ENCODE measurements at regions not wholly inside any gene's neighbourhood (a gene's known extent, or its start where the extent isn't known, plus 50 kb on each side); places are given as distances from the start of the nearest gene placed in this dataset.

DNA sequence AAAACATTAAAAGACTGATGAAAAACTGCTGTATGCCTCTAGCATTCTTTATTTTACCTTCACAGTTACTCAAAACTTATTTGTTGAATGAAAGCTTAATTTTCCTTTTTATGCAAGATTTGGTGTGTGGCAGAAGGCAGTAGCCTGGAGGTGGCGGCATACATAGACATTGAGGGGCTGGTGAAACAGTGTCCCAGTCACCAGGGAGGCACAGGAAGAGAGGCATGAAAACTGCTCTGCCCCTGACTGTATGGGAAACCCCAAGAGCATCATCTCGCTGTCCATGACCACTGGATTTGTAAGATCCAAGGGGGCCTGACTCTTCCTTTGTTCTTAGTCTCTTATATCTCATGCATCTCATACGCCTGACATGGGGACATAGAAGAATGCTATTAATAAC, 493.7 kb upstream of the GOLIM4 start:
- TF ChIP-seq TEAD4 (IDR thresholded peaks at IDR 0.05) (no peak), EGR1 (IDR thresholded peaks at IDR 0.05) (no peak), NFIC (IDR thresholded peaks at IDR 0.05) (no peak), EP300 (IDR thresholded peaks at IDR 0.05; ENCODE audit: borderline replicate concordance) (no peak), FOXM1 (IDR thresholded peaks at IDR 0.05; ENCODE audit: borderline replicate concordance, low read depth) (no peak), TAF1 (IDR thresholded peaks at IDR 0.05; ENCODE audit: low read depth) (no peak), CREB1 (IDR thresholded peaks at IDR 0.05; ENCODE audit: low read depth) (no peak), RAD21 (IDR thresholded peaks at IDR 0.05; ENCODE audit: low read depth) (no peak), YY1 (IDR thresholded peaks at IDR 0.05; ENCODE audit: low read depth) (no peak), ZBTB7A (IDR thresholded peaks at IDR 0.05; ENCODE audit: low read depth) (no peak), CEBPB (IDR thresholded peaks at IDR 0.05) (no peak), TCF12 (IDR thresholded peaks at IDR 0.05; ENCODE audit: low read depth) (no peak)
- TF ChIP-seq, protein P1, sequence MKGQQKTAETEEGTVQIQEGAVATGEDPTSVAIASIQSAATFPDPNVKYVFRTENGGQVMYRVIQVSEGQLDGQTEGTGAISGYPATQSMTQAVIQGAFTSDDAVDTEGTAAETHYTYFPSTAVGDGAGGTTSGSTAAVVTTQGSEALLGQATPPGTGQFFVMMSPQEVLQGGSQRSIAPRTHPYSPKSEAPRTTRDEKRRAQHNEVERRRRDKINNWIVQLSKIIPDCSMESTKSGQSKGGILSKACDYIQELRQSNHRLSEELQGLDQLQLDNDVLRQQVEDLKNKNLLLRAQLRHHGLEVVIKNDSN (IDR thresholded peaks at IDR 0.05): no peak
- TF ChIP-seq, protein P2, sequence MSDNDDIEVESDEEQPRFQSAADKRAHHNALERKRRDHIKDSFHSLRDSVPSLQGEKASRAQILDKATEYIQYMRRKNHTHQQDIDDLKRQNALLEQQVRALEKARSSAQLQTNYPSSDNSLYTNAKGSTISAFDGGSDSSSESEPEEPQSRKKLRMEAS (IDR thresholded peaks at IDR 0.05): no peak

DNA sequence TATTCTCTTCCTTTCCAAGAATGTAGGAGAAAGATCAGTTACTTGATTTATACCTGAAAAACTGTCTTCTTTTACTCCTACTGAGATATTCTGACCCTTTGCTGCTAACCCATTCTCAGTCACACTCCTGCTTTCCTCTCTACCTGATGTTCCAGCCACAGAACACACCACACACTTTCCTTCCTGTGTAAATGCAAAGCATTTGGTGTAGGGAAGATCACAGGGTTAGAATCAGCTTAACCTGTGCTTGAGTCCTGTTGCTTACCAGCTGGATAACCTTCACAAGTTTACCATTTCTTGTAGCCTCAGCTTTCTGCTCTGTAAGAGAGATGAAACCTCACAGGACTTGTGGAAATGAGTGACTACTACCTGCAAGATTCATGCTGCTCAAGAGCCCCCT, 489.8 kb upstream of the GOLIM4 start:
- TF ChIP-seq CEBPB (IDR thresholded peaks at IDR 0.05) (no peak), CREB1 (IDR thresholded peaks at IDR 0.05; ENCODE audit: low read depth) (no peak), ZBTB7A (IDR thresholded peaks at IDR 0.05; ENCODE audit: low read depth) (no peak), EP300 (IDR thresholded peaks at IDR 0.05; ENCODE audit: borderline replicate concordance) (no peak), EGR1 (IDR thresholded peaks at IDR 0.05) (no peak)
- TF ChIP-seq, protein P1 (IDR thresholded peaks at IDR 0.05): no peak
- TF ChIP-seq, protein P3, sequence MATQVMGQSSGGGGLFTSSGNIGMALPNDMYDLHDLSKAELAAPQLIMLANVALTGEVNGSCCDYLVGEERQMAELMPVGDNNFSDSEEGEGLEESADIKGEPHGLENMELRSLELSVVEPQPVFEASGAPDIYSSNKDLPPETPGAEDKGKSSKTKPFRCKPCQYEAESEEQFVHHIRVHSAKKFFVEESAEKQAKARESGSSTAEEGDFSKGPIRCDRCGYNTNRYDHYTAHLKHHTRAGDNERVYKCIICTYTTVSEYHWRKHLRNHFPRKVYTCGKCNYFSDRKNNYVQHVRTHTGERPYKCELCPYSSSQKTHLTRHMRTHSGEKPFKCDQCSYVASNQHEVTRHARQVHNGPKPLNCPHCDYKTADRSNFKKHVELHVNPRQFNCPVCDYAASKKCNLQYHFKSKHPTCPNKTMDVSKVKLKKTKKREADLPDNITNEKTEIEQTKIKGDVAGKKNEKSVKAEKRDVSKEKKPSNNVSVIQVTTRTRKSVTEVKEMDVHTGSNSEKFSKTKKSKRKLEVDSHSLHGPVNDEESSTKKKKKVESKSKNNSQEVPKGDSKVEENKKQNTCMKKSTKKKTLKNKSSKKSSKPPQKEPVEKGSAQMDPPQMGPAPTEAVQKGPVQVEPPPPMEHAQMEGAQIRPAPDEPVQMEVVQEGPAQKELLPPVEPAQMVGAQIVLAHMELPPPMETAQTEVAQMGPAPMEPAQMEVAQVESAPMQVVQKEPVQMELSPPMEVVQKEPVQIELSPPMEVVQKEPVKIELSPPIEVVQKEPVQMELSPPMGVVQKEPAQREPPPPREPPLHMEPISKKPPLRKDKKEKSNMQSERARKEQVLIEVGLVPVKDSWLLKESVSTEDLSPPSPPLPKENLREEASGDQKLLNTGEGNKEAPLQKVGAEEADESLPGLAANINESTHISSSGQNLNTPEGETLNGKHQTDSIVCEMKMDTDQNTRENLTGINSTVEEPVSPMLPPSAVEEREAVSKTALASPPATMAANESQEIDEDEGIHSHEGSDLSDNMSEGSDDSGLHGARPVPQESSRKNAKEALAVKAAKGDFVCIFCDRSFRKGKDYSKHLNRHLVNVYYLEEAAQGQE (IDR thresholded peaks at IDR 0.05; ENCODE audit: low read depth): no peak

DNA sequence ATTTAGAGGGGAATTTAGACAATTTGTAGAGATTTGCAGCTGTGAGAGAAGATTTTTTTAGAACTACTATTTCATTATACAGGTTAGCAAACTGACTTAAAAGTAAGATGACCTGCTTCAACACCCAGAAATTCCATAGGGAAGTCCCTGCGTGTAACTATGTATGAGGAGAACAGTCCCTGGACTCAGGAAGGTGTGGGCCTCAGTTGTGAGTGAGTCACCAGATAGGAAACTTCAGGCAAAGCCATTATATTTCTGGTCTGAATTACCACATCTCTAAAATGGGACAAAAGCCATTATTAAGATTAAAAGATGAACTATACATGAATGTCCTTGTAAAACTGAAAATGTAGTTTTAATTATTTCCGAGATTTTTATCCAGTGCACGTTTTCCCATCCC, 488.3 kb upstream of the GOLIM4 start:
- no peak for TF ChIP-seq CREB1 (IDR thresholded peaks at IDR 0.05; ENCODE audit: low read depth)

DNA sequence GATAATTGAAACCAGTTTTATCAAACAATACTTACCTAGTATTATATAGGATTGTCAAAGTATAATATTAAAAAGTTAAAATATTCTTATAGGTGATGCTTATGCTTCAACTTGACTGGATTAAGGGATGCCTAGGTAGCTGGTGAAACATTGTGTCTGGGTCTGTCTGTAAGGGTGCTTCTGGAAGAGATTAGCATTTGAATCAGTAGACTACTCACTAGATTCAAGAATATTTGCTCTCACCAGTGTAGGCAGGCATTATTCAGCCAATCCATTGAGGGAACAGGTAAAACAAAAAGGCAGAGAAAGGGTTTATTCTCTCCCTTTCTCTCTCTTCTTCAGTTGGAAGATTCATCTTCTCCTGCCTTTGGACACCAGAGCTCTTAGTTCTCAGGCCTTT, 486.8 kb upstream of the GOLIM4 start:
- TF ChIP-seq EP300 (IDR thresholded peaks at IDR 0.05; ENCODE audit: borderline replicate concordance) (no peak), TEAD4 (IDR thresholded peaks at IDR 0.05) (no peak), FOXM1 (IDR thresholded peaks at IDR 0.05; ENCODE audit: borderline replicate concordance, low read depth) (no peak), RAD21 (IDR thresholded peaks at IDR 0.05; ENCODE audit: low read depth) (no peak), EGR1 (IDR thresholded peaks at IDR 0.05) (no peak), YY1 (IDR thresholded peaks at IDR 0.05; ENCODE audit: low read depth) (no peak), CREB1 (IDR thresholded peaks at IDR 0.05; ENCODE audit: low read depth) (no peak), TCF12 (IDR thresholded peaks at IDR 0.05; ENCODE audit: low read depth) (no peak), NFIC (IDR thresholded peaks at IDR 0.05) (no peak), CEBPB (IDR thresholded peaks at IDR 0.05) (no peak)
- TF ChIP-seq, protein P3 (IDR thresholded peaks at IDR 0.05; ENCODE audit: low read depth): no peak

DNA sequence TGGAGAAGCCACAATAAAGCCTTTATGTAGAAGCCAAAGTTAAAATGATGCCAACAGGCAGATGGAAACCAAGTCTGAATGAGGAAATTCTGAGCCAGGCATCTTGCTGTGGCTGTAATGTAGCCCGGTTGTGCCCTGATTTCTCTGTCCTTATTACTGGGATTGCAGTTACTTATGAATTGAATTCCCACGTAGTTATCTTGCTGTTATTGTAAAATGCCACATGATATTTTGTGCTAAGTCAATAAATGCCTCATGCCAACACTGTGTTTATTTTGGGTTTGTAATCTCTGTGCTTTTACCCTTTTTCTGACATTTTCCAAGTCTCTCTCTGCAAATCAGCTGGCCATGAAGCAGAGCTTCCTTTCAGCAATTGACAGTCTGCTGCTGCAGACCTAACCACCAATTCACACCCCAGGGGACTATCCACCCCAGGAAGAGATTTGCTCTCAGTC, 486.1 kb upstream of the GOLIM4 start:
- TF ChIP-seq EGR1 (IDR thresholded peaks at IDR 0.05): no peak
- TF ChIP-seq, protein P2 (IDR thresholded peaks at IDR 0.05): no peak
- no peak for TF ChIP-seq TEAD4 (IDR thresholded peaks at IDR 0.05)
- TF ChIP-seq TCF12 (IDR thresholded peaks at IDR 0.05; ENCODE audit: low read depth): no peak
- TF ChIP-seq CEBPB (IDR thresholded peaks at IDR 0.05): no peak
- TF ChIP-seq RAD21 (IDR thresholded peaks at IDR 0.05; ENCODE audit: low read depth): no peak
- no peak for TF ChIP-seq ZBTB7A (IDR thresholded peaks at IDR 0.05; ENCODE audit: low read depth)
- TF ChIP-seq, protein P1 (IDR thresholded peaks at IDR 0.05): no peak
- TF ChIP-seq, protein P3 (IDR thresholded peaks at IDR 0.05; ENCODE audit: low read depth): no peak
- TF ChIP-seq YY1 (IDR thresholded peaks at IDR 0.05; ENCODE audit: low read depth): no peak
